HL-60 (cell line): ENCODE measurements at regions not wholly inside any gene's neighbourhood (a gene's known extent, or its start where the extent isn't known, plus 50 kb on each side); places are given as distances from the start of the nearest gene placed in this dataset.
"Not testable (repeated sequence)": the region's sequence is repeated elsewhere in the genome, so short reads cannot be mapped to it uniquely, and the experiment has no call there.

Source experiments
- DNase-seq, 2 experiments: peaks; one replicate each; pipeline ENCODE4 v3.0.0-alpha.2; 2010 to 2020; ENCODE audit warnings: low read depth in 1 of 2, low spot score in 1 of 2
- H3K27ac ChIP-seq: fragments of 250-450 bp; sonication (Bioruptor Pico); replicated peaks from 2 replicates; pipeline ENCODE4 v1.5.1; 2020; ENCODE audit warnings: mild to moderate bottlenecking, moderate library complexity
- H3K27me3 ChIP-seq: fragments of 250-450 bp; sonication (Bioruptor Pico); 2 replicates; pipeline ENCODE4 v1.5.1; 2021; ENCODE audit warnings: mild to moderate bottlenecking, moderate library complexity; ENCODE audit not compliant: insufficient read depth, poor library complexity, severe bottlenecking
- H3K4me3 ChIP-seq: replicated peaks from 2 replicates; pipeline ENCODE4 v1.5.1; 2011; ENCODE audit warnings: mild to moderate bottlenecking, control low read depth, low read length; ENCODE audit not compliant: insufficient read depth
- GABPA ChIP-seq: IDR thresholded peaks from 2 replicates; pipeline ENCODE4 v1.6.1; 2012; ENCODE audit warnings: low read depth
- POLR2AphosphoS5 ChIP-seq: IDR thresholded peaks from 2 replicates; pipeline ENCODE4 v1.6.1; 2012; ENCODE audit warnings: low read depth
- REST ChIP-seq: IDR thresholded peaks from 2 replicates; pipeline ENCODE4 v1.6.1; 2012; ENCODE audit warnings: low read depth; ENCODE audit not compliant: insufficient replicate concordance
- SPI1 ChIP-seq: IDR thresholded peaks from 2 replicates; pipeline ENCODE4 v1.6.1; 2012; ENCODE audit warnings: low read depth, mild to moderate bottlenecking, borderline replicate concordance
- TF ChIP-seq, protein P1 (sequence below): IDR thresholded peaks from one replicate; pipeline ENCODE4 v1.5.1; 2011; ENCODE audit warnings: low read length, control low read depth, inconsistent platforms; ENCODE audit not compliant: insufficient read depth

GRCh38 chr1:184176058-184176457, 124.5 kb downstream of the TSEN15 start:
- no peak overlapping the region for H3K27ac ChIP-seq
- no peak for DNase-seq
- TF ChIP-seq GABPA = no peak
- no peak for TF ChIP-seq SPI1
- no peak for TF ChIP-seq POLR2AphosphoS5
- TF ChIP-seq, protein P1, sequence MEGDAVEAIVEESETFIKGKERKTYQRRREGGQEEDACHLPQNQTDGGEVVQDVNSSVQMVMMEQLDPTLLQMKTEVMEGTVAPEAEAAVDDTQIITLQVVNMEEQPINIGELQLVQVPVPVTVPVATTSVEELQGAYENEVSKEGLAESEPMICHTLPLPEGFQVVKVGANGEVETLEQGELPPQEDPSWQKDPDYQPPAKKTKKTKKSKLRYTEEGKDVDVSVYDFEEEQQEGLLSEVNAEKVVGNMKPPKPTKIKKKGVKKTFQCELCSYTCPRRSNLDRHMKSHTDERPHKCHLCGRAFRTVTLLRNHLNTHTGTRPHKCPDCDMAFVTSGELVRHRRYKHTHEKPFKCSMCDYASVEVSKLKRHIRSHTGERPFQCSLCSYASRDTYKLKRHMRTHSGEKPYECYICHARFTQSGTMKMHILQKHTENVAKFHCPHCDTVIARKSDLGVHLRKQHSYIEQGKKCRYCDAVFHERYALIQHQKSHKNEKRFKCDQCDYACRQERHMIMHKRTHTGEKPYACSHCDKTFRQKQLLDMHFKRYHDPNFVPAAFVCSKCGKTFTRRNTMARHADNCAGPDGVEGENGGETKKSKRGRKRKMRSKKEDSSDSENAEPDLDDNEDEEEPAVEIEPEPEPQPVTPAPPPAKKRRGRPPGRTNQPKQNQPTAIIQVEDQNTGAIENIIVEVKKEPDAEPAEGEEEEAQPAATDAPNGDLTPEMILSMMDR = no peak
- TF ChIP-seq REST = no peak
- H3K27me3 ChIP-seq = no peaks in the 10 kb centered on the region
- no peak overlapping the region for H3K4me3 ChIP-seq

DNA sequence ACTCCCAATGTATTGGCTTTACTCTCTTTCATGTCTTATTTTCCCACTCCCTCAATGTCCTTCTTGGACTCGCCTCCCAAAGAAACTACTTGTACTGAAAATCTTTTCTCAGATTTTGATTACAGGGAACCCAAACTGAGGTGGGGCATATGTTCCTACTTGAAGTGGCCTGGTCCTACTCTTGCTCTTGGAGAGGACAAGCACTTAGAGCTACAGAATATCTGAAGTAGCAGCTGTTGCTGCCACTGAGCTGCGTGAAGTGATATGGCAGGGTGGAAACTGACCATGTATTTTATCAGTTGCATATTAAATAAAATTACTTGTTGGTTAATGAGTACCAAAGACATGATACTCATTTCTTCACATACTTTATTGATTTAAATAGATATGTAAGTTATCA, 129.5 kb downstream of the TSEN15 start:
- Histone ChIP-seq H3K27ac (no peak overlapping the region), H3K4me3 (no peak overlapping the region), H3K27me3 (no peaks in the 10 kb centered on the region)
- no peak for DNase-seq
- TF ChIP-seq, protein P1 = no peak
- TF ChIP-seq POLR2AphosphoS5 (no peak), REST (no peak), GABPA (no peak), SPI1 (no peak)

DNA sequence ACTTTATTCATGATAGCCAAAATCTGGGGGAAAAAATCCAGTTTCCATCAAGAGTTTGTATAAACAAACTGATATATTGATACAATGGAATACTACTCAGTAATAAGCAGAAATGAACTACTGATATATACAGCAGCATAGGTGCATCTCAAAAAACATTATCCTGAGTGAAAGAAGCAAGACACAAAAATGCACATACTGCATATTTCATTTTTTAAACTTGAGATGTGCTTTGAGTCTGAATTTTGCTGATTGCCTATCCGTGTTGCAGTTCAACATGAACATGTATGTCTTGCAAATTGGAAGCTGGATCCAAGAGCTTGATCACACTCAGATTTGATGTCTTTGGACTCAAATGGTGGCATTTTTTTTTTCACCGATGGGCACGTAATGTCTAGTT, 132.4 kb downstream of the TSEN15 start:
- TF ChIP-seq, protein P1 = no peak
- TF ChIP-seq REST = no peak
- no peak for TF ChIP-seq GABPA
- TF ChIP-seq SPI1 = no peak
- TF ChIP-seq POLR2AphosphoS5 = no peak
- Histone ChIP-seq H3K4me3 (no peak overlapping the region), H3K27ac (no peak overlapping the region), H3K27me3 (no peaks in the 10 kb centered on the region)
- no peak for DNase-seq

DNA sequence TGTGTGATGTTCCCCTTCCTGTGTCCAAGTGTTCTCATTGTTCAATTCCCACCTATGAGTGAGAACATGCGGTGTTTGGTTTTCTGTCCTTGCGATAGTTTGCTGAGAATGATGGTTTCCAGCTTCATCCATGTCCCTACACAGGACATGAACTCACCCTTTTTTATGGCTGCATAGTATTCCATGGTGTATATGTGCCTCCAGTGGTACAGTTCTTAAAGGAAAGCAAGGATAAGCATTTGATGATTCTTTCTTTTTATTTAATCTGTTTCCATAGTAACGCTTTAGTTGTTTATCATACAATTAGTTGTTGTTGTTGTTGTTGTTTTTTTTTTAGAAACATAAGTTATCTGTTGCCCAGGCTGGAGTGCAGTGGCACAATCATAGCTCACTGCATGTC, 133.1 kb downstream of the TSEN15 start:
- not testable (repeated sequence) for H3K4me3 ChIP-seq, H3K27me3 ChIP-seq, DNase-seq, H3K27ac ChIP-seq
